OCI-LY3 (cell line): ENCODE measurements at regions not wholly inside any gene's neighbourhood (a gene's known extent, or its start where the extent isn't known, plus 50 kb on each side); places are given as distances from the start of the nearest gene placed in this dataset.

Experiments
- EZH2phosphoT487 ChIP-seq: fragments of 200-600 bp; shearing (Covaris generic); IDR thresholded peaks from 2 replicates; pipeline ENCODE4 v1.6.1; 2018; ENCODE audit warnings: antibody characterized with exemption, mixed run types, low read depth
- TF ChIP-seq, protein P1 (sequence below): fragments of 200-600, 300-600 bp; sonication (generic); IDR thresholded peaks from 2 replicates; pipeline ENCODE4 v1.5.1; 2014; ENCODE audit warnings: antibody characterized with exemption, low read length, low read depth

DNA sequence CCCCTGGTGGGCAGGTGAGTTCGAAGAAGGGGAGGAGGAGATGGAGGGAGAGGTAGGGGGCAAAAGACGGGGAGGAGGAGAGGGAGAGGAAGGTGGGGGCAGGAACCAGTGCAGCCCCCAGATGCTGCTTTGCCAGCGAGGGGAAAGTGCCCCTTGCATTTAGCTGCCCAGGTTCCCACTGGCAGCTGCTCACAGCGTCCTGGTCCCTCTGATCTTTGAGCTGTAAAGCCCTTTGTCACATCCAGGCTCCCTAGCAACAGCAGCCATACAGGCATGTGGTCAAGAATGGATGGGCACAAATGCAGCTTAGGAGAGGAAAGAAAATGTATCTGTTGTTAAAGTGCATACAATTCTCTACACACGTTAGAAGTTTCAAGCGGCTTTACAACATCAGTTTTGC lies 160.9 kb downstream of the CD83 start:
- TF ChIP-seq, protein P1, sequence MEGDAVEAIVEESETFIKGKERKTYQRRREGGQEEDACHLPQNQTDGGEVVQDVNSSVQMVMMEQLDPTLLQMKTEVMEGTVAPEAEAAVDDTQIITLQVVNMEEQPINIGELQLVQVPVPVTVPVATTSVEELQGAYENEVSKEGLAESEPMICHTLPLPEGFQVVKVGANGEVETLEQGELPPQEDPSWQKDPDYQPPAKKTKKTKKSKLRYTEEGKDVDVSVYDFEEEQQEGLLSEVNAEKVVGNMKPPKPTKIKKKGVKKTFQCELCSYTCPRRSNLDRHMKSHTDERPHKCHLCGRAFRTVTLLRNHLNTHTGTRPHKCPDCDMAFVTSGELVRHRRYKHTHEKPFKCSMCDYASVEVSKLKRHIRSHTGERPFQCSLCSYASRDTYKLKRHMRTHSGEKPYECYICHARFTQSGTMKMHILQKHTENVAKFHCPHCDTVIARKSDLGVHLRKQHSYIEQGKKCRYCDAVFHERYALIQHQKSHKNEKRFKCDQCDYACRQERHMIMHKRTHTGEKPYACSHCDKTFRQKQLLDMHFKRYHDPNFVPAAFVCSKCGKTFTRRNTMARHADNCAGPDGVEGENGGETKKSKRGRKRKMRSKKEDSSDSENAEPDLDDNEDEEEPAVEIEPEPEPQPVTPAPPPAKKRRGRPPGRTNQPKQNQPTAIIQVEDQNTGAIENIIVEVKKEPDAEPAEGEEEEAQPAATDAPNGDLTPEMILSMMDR: no peak
- TF ChIP-seq EZH2phosphoT487: no peak
